SK-N-SH (cell line): ENCODE measurements at regions not wholly inside any gene's neighbourhood (a gene's known extent, or its start where the extent isn't known, plus 50 kb on each side); places are given as distances from the start of the nearest gene placed in this dataset.

Experiments used
- CTCF ChIA-PET: fragments of 300-600, 350-600 bp; formaldehyde crosslinking; extraction: SDS; loops from one replicate; lab custom pipeline; 2021; lab: Yijun Ruan, JAX
- POLR2A ChIA-PET: fragments of 350-600 bp; sonication (Branson Sonifier 250); formaldehyde crosslinking; extraction: SDS; loops from one replicate; lab custom pipeline; 2020; ENCODE audit warnings: antibody characterized with exemption, inconsistent platforms; lab: Yijun Ruan, JAX
- DNase-seq: peaks from one replicate; pipeline ENCODE4 v3.0.0; 2012
- H2AFZ ChIP-seq: fragments of 200-600 bp; sonication (generic); 2 replicates; pipeline ENCODE4 v1.8.1; 2016; ENCODE audit warnings: antibody characterized with exemption, mild to moderate bottlenecking, low read depth
- H3F3A ChIP-seq: fragments of 200-600 bp; sonication (generic); replicated peaks from 2 replicates; pipeline ENCODE3; 2016; ENCODE audit warnings: antibody characterized with exemption, mild to moderate bottlenecking; ENCODE audit not compliant: insufficient read depth
- H3K27ac ChIP-seq, 2 experiments: fragments of 200-500 bp in 1 of 2; fragments of 200-600 bp in 1 of 2; sonication (Bioruptor generic) in 1 of 2; sonication (generic), shearing (Covaris generic) in 1 of 2; 2 replicates each; pipeline versions ENCODE4 v1.5.1 to v1.6.1; 2014 to 2016; ENCODE audit warnings: low read depth in 2 of 2, inconsistent platforms in 1 of 2, low read length in 1 of 2, mild to moderate bottlenecking in 1 of 2, mixed read lengths in 1 of 2
- H3K27me3 ChIP-seq: fragments of 200-600 bp; sonication (generic), shearing (Covaris generic); 2 replicates; pipeline ENCODE4 v1.6.1; 2016; ENCODE audit warnings: mixed run types; ENCODE audit not compliant: insufficient read depth
- H3K36me3 ChIP-seq, 2 experiments: fragments of 200-500 bp in 1 of 2; fragments of 200-600 bp in 1 of 2; sonication (Bioruptor generic) in 1 of 2; sonication (generic) in 1 of 2; replicated peaks in 1 of 2; 2 replicates each; pipeline versions ENCODE3 to v1.5.1; 2014 to 2016; ENCODE audit warnings: low read length in 1 of 2, mild to moderate bottlenecking in 1 of 2; ENCODE audit not compliant: insufficient read depth in 2 of 2, control insufficient read depth in 1 of 2
- H3K4me1 ChIP-seq, 2 experiments: fragments of 200-500 bp in 1 of 2; fragments of 200-600 bp in 1 of 2; sonication (Bioruptor generic) in 1 of 2; sonication (generic), shearing (Covaris generic) in 1 of 2; 2 replicates each; pipeline versions ENCODE4 v1.5.1 to v1.6.1; 2014 to 2016; ENCODE audit warnings: low read depth in 1 of 2, low read length in 1 of 2, mixed run types in 1 of 2; ENCODE audit not compliant: insufficient read depth in 2 of 2, control insufficient read depth in 1 of 2
- H3K4me2 ChIP-seq: fragments of 200-600 bp; sonication (generic), shearing (Covaris generic); 2 replicates; pipeline ENCODE4 v1.6.1; 2017; ENCODE audit warnings: mixed run types
- H3K4me3 ChIP-seq, 2 experiments: fragments of 200-500 bp in 1 of 2; fragments of 200-600 bp in 1 of 2; sonication (Bioruptor generic) in 1 of 2; sonication (generic), shearing (Covaris generic) in 1 of 2; 2 replicates each; pipeline versions ENCODE4 v1.5.1 to v1.8.1; 2014 to 2016; ENCODE audit warnings: low read depth in 2 of 2, inconsistent platforms in 1 of 2, low read length in 1 of 2, mild to moderate bottlenecking in 1 of 2, mixed read lengths in 1 of 2, moderate library complexity in 1 of 2
- H3K79me2 ChIP-seq: fragments of 200-600 bp; sonication (generic); 2 replicates; pipeline ENCODE4 v1.8.1; 2017; ENCODE audit warnings: mild to moderate bottlenecking; ENCODE audit not compliant: insufficient read depth
- H3K9ac ChIP-seq: fragments of 200-600 bp; sonication (generic); 2 replicates; pipeline ENCODE4 v1.6.1; 2017; ENCODE audit warnings: mixed run types
- H3K9me2 ChIP-seq: fragments of 200-600 bp; sonication (generic); 2 replicates; pipeline ENCODE4 v1.6.1; 2017; ENCODE audit warnings: mixed run types
- H3K9me3 ChIP-seq: fragments of 200-600 bp; sonication (generic); 2 replicates; pipeline ENCODE4 v1.6.1; 2017; ENCODE audit warnings: mixed run types, mild to moderate bottlenecking, moderate library complexity
- H4K20me1 ChIP-seq: fragments of 200-600 bp; sonication (generic); 2 replicates; pipeline ENCODE4 v1.6.1; 2017; ENCODE audit warnings: mild to moderate bottlenecking, mixed run types; ENCODE audit not compliant: insufficient read depth
- CHD2 ChIP-seq: fragments of 150-350 bp; IDR thresholded peaks from 2 replicates; pipeline ENCODE4 v1.6.1; 2018; ENCODE audit warnings: low read length; ENCODE audit not compliant: partially characterized antibody
- EP300 ChIP-seq, 2 experiments: IDR thresholded peaks; 2 replicates each; pipeline versions ENCODE4 v1.4.0 to v1.6.1; 2012; ENCODE audit warnings: borderline replicate concordance in 1 of 2, low read depth in 1 of 2, low read length in 1 of 2
- EZH2phosphoT487 ChIP-seq: fragments of 200-600 bp; sonication (generic); IDR thresholded peaks from 2 replicates; pipeline ENCODE4 v1.6.1; 2017; ENCODE audit warnings: low read depth, mixed run types, mild to moderate bottlenecking, antibody characterized with exemption, moderate library complexity, borderline replicate concordance
- GABPA ChIP-seq: IDR thresholded peaks from 2 replicates; pipeline ENCODE4 v1.4.0; 2012; ENCODE audit warnings: low read depth, mild to moderate bottlenecking
- GATA2 ChIP-seq: sonication (generic); formaldehyde crosslinking; IDR thresholded peaks from 2 replicates; pipeline ENCODE4 v1.5.0; 2020; ENCODE audit warnings: mild to moderate bottlenecking, missing genetic modification reagents
- MEF2A ChIP-seq: IDR thresholded peaks from 2 replicates; pipeline ENCODE4 v1.4.0; 2012; ENCODE audit warnings: low read depth, borderline replicate concordance
- POLR2AphosphoS5 ChIP-seq: IDR thresholded peaks from 2 replicates; pipeline ENCODE4 v1.6.1; 2012; ENCODE audit warnings: low read depth, low read length
- RAD21 ChIP-seq: IDR thresholded peaks from 2 replicates; pipeline ENCODE4 v1.6.1; 2012; ENCODE audit warnings: mild to moderate bottlenecking, low read length
- RFX5 ChIP-seq: IDR thresholded peaks from 2 replicates; pipeline ENCODE4 v1.6.1; 2012; ENCODE audit warnings: mild to moderate bottlenecking, improper control_type of control experiment, low read length
- RXRA ChIP-seq: IDR thresholded peaks from 2 replicates; pipeline ENCODE4 v1.4.0; 2012; ENCODE audit warnings: low read depth, mild to moderate bottlenecking, borderline replicate concordance
- SMC3 ChIP-seq: IDR thresholded peaks from 2 replicates; pipeline ENCODE4 v1.6.1; 2012; ENCODE audit warnings: low read depth, low read length, improper control_type of control experiment
- YY1 ChIP-seq: IDR thresholded peaks from 2 replicates; pipeline ENCODE4 v1.4.0; 2012; ENCODE audit warnings: low read depth, mild to moderate bottlenecking
- WGBS: methylation state at CpG from one replicate; pipeline ENCODE4 v1.1.6; 2017; ENCODE audit warnings: low lambda C conversion rate; 5-methylcytosine and 5-hydroxymethylcytosine counted together
- TF ChIP-seq, protein P1 (sequence below): fragments of 150-350 bp; IDR thresholded peaks from 2 replicates; pipeline ENCODE4 v1.6.1; 2016; ENCODE audit warnings: mild to moderate bottlenecking, low read depth, low read length
- TF ChIP-seq, protein P2 (sequence below): fragments of 200-600 bp; sonication (generic); IDR thresholded peaks from 2 replicates; pipeline ENCODE4 v1.6.1; 2017; ENCODE audit warnings: antibody characterized with exemption, mild to moderate bottlenecking, moderate library complexity

DNA sequence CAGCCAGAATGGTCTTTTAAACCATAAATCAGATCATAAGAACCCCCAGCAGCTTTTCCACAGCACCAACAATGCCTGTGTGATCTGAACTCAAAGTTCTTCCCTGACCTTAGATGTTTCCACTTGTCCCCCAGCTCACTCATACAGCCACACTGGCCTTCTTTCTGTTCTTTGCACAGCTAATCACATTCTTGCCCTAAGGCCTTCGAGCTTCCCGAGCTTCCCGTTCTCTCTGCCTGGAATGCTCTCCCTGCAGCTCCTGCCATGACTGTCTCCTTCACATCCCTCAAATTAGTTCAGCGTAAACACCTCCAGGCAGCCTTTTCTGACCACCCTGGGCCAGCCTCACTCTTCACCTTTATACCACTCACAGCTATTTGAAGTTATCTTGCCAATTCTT, 166.8 kb upstream of the NFE2L3 start:
- no peak overlapping the region for H3K4me3 ChIP-seq
- H3K4me2 ChIP-seq: no peak overlapping the region
- H3F3A ChIP-seq: no peaks in the 10 kb centered on the region
- no peaks in the 10 kb centered on the region for H3K9me3 ChIP-seq
- H3K9ac ChIP-seq: no peak overlapping the region
- no peaks in the 10 kb centered on the region for H3K4me1 ChIP-seq
- no peaks in the 10 kb centered on the region for H3K27me3 ChIP-seq
- DNase-seq: no peak
- H3K36me3 ChIP-seq: no peaks in the 10 kb centered on the region
- H2AFZ ChIP-seq: no peak overlapping the region
- H3K27ac ChIP-seq: no peak overlapping the region
- ChIA-PET CTCF (interaction anchor here (0.9 to 1.0 kb wide), 2 partner anchors 22 to 187 kb away, joined by 3 read pairs; no protein-coding TSS in a partner anchor), POLR2A (no interaction called here)
- no peaks in the 10 kb centered on the region for H3K9me2 ChIP-seq
- TF ChIP-seq POLR2AphosphoS5 (no peak), SMC3 (no peak), GATA2 (CRISPR knock-in tag) (no peak), MEF2A (no peak), CHD2 (no peak)
- WGBS: 12% methylated on average over 4 of the region's 4 CpGs
- no peaks in the 10 kb centered on the region for H4K20me1 ChIP-seq
- H3K79me2 ChIP-seq: no peaks in the 10 kb centered on the region

DNA sequence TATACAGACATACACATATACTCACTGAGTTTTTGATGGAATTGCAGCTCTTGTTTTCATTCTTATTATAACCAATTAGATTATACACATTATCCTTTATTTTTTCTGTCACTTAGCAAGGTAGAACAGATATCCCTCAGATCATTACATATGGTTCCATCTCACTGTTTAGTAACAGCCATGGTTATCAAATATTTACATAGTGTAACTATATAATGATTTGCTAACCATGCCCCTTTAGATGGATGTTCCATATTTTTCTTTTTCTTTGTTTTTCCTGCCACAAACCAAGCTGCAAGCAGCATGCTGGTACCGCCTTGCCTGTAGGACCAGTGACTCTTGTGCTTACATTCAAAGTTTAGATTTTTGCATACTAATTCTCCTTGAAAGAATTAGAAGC, 163.4 kb upstream of the NFE2L3 start:
- Histone ChIP-seq H2AFZ (no peak overlapping the region), H3K4me3 (no peak overlapping the region), H3K27me3 (no peaks in the 10 kb centered on the region), H3K27ac (no peak overlapping the region), H3K9ac (no peak overlapping the region), H3K4me2 (no peak overlapping the region), H3K9me3 (no peaks in the 10 kb centered on the region), H3K4me1 (no peaks in the 10 kb centered on the region), H4K20me1 (no peaks in the 10 kb centered on the region), H3K36me3 (no peaks in the 10 kb centered on the region), H3F3A (no peaks in the 10 kb centered on the region), H3K79me2 (no peaks in the 10 kb centered on the region), H3K9me2 (no peaks in the 10 kb centered on the region)
- CTCF ChIA-PET: interaction anchor here (0.7 to 1.6 kb wide), 4 partner anchors 11 to 96 kb away, joined by 3 to 5 read pairs (median 4); no protein-coding TSS in a partner anchor
- WGBS: 50% methylated on average over 1 of the region's 1 CpG
- TF ChIP-seq RFX5: no peak
- TF ChIP-seq EP300 (IDR thresholded peaks at IDR 0.05; ENCODE audit: borderline replicate concordance in 1 of 2, low read depth in 1 of 2, low read length in 1 of 2): no peak
- no peak for TF ChIP-seq RXRA
- no peak for TF ChIP-seq YY1
- no peak for TF ChIP-seq GATA2 (CRISPR knock-in tag)
- TF ChIP-seq, protein P1, sequence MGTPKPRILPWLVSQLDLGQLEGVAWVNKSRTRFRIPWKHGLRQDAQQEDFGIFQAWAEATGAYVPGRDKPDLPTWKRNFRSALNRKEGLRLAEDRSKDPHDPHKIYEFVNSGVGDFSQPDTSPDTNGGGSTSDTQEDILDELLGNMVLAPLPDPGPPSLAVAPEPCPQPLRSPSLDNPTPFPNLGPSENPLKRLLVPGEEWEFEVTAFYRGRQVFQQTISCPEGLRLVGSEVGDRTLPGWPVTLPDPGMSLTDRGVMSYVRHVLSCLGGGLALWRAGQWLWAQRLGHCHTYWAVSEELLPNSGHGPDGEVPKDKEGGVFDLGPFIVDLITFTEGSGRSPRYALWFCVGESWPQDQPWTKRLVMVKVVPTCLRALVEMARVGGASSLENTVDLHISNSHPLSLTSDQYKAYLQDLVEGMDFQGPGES: no peak
- DNase-seq: no peak
- POLR2A ChIA-PET: no interaction called here

DNA sequence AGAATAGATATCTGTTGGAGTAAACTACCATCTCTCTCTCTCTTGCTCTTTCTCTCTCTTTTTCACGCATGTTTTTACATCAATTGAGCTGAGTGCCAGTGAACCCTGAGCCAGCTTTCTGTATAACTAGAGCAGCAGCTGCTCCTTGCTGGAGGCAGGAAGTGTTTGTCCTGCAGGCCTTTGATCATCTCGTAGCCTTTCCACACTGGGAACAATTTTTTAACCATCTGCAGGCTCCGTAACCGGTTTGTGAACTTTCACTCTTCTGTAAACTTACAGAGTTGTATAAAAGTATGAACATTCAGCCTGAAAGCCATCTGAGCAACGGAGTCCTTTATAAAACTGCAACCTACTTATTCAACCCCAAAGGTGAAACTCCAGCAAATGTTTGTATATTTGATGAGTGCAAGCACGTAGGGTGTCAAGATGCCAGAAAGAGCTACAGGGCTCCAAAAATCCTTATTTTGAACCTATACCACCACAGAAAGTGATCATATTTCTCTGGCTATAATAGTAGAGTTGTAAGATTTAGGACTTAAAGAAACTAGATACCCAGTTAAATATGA, 162.8 kb upstream of the NFE2L3 start:
- no peaks in the 10 kb centered on the region for H3K27me3 ChIP-seq
- H3F3A ChIP-seq: no peaks in the 10 kb centered on the region
- DNase-seq: no peak
- no peaks in the 10 kb centered on the region for H3K9me3 ChIP-seq
- no peaks in the 10 kb centered on the region for H4K20me1 ChIP-seq
- no peaks in the 10 kb centered on the region for H3K36me3 ChIP-seq
- CTCF ChIA-PET: interaction anchor here (0.7 to 2.1 kb wide), 5 partner anchors 9 to 122 kb away, joined by 3 to 7 read pairs (median 4); no protein-coding TSS in a partner anchor
- TF ChIP-seq GABPA (no peak), RAD21 (no peak), CHD2 (no peak), RFX5 (no peak), EZH2phosphoT487 (no peak), EP300 (IDR thresholded peaks at IDR 0.05; ENCODE audit: borderline replicate concordance in 1 of 2, low read depth in 1 of 2, low read length in 1 of 2) (no peak), SMC3 (no peak)
- TF ChIP-seq, protein P2, sequence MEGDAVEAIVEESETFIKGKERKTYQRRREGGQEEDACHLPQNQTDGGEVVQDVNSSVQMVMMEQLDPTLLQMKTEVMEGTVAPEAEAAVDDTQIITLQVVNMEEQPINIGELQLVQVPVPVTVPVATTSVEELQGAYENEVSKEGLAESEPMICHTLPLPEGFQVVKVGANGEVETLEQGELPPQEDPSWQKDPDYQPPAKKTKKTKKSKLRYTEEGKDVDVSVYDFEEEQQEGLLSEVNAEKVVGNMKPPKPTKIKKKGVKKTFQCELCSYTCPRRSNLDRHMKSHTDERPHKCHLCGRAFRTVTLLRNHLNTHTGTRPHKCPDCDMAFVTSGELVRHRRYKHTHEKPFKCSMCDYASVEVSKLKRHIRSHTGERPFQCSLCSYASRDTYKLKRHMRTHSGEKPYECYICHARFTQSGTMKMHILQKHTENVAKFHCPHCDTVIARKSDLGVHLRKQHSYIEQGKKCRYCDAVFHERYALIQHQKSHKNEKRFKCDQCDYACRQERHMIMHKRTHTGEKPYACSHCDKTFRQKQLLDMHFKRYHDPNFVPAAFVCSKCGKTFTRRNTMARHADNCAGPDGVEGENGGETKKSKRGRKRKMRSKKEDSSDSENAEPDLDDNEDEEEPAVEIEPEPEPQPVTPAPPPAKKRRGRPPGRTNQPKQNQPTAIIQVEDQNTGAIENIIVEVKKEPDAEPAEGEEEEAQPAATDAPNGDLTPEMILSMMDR: no peak
- TF ChIP-seq, all 33 proteins: peak for 0
- WGBS: 31% methylated on average over 6 of the region's 6 CpGs
- Histone ChIP-seq H3K4me1 (no peaks in the 10 kb centered on the region), H3K79me2 (no peaks in the 10 kb centered on the region), H3K9ac (no peak overlapping the region), H2AFZ (no peak overlapping the region), H3K9me2 (no peaks in the 10 kb centered on the region), H3K4me3 (no peak overlapping the region), H3K27ac (no peak overlapping the region), H3K4me2 (no peak overlapping the region)
- POLR2A ChIA-PET: no interaction called here
